ENCODE measurements at regions not wholly inside any gene's neighbourhood (a gene's known extent, or its start where the extent isn't known, plus 50 kb on each side); places are given as distances from the start of the nearest gene placed in this dataset.

GRCh38 chr2:41527525-41528323, 520.1 kb upstream of the PKDCC start:
- WGBS, 2 donors = 84 to 85% methylated on average over 6 of the region's 6 CpGs
- intact Hi-C loops (cut with DNase I) = no loop called here

GRCh38 chr2:41535575-41535974, 512.2 kb upstream of the PKDCC start:
- intact Hi-C loops (cut with DNase I) = no loop called here
- Histone ChIP-seq H3K9me3 (peaks cover 0 to 15% (median 0%) of the 10 kb centered on the region in 11 donors), H3K4me1 (peaks cover 0 to 10% (median 0%) of the 10 kb centered on the region in 9 donors), H3K27ac (no peak overlapping the region), H3K36me3 (no peaks in the 10 kb centered on the region), H3K4me3 (no peak overlapping the region), H3K27me3 (no peaks in the 10 kb centered on the region)
- 90 to 92% methylated on average over 3 of the region's 3 CpGs for WGBS, 2 donors
- TF ChIP-seq, protein P1, sequence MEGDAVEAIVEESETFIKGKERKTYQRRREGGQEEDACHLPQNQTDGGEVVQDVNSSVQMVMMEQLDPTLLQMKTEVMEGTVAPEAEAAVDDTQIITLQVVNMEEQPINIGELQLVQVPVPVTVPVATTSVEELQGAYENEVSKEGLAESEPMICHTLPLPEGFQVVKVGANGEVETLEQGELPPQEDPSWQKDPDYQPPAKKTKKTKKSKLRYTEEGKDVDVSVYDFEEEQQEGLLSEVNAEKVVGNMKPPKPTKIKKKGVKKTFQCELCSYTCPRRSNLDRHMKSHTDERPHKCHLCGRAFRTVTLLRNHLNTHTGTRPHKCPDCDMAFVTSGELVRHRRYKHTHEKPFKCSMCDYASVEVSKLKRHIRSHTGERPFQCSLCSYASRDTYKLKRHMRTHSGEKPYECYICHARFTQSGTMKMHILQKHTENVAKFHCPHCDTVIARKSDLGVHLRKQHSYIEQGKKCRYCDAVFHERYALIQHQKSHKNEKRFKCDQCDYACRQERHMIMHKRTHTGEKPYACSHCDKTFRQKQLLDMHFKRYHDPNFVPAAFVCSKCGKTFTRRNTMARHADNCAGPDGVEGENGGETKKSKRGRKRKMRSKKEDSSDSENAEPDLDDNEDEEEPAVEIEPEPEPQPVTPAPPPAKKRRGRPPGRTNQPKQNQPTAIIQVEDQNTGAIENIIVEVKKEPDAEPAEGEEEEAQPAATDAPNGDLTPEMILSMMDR (IDR thresholded peaks at IDR 0.05) = no peak
- no peak for DNase-seq
- ATAC-seq = no peak

More at GRCh38 chr2:41527525-41528323, 520.1 kb upstream of the PKDCC start:
- TF ChIP-seq, protein P1 (IDR thresholded peaks at IDR 0.05) = no peak
- Histone ChIP-seq H3K4me1 (no peaks in the 10 kb centered on the region), H3K36me3 (no peaks in the 10 kb centered on the region), H3K4me3 (no peak overlapping the region), H3K27ac (no peak overlapping the region), H3K27me3 (no peaks in the 10 kb centered on the region), H3K9me3 (peaks cover 0 to 7% (median 0%) of the 10 kb centered on the region in 11 donors)
- DNase-seq (no peak), ATAC-seq (no peak)

DNA sequence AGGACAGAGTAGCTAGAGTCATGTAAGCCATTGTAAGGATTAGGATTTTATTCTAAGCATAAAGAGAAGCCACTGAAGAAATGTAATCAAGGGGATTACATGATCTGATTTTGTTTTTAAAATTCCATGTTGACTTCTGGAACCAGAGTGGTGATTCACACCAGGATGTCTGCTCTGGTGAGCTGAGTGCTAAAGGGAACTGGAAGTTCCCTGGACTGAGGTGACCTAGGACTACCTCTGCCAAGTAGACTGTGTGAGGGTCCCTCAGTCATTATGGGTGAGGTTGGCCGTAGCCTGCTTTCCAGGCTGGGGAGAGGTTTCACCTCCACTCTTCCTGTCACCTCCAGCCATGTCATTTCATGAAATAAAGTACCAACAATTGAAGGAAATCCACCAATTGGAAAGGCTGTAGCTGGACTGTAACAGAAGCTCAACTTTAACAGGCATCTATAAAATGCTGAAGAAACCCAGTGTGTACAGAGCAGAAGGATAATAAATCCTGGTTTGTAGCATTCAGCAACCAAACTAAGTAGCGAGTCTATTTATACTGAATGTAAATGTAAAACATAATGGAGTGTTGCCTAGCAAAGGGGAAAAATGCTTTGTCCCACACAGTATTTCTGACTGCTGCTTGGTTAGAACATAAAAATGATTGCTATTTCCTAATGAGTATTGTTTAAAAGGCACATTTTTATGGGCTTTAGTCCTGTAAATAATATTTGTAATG, 507.4 kb upstream of the PKDCC start:
- H3K36me3 ChIP-seq = no peaks in the 10 kb centered on the region
- no peak overlapping the region for H3K4me3 ChIP-seq
- DNase-seq (no peak), ATAC-seq (peak in 2 of 8 donors; percentile 39 to 72)
- H3K9me3 ChIP-seq = peaks cover 0 to 7% (median 0%) of the 10 kb centered on the region in 11 donors
- peaks cover 0 to 15% (median 0%) of the 10 kb centered on the region in 9 donors for H3K4me1 ChIP-seq
- WGBS, 2 donors = 67 to 77% methylated on average over 2 of the region's 2 CpGs
- TF ChIP-seq, protein P1 (IDR thresholded peaks at IDR 0.05) = no peak
- peak overlapping the region in 1 of 10 donors; percentile 17 for H3K27ac ChIP-seq
- intact Hi-C loops (cut with DNase I) = no loop called here
- H3K27me3 ChIP-seq = no peaks in the 10 kb centered on the region

DNA sequence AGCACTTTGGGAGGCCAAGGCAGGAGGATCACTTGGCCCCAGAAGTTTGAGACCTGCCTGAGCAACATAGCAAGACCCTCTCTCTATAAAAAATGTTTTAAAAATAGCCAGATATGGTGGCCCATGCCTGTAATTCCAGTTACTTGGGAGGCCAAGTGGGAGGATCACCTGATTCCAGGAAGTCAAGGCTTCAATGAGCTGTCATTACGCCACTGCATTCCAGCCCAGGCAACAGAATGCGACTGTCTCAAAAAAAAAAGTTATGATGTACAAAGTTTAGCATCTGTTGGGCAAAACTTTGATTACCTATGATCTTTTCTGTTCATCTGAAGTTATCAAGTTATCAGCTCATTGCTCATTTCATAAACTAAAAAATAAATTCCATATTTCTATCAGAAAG, 504.1 kb upstream of the PKDCC start:
- Histone ChIP-seq H3K9me3 (no peaks in the 10 kb centered on the region), H3K27ac (no peak overlapping the region), H3K4me1 (peaks cover 0 to 15% (median 0%) of the 10 kb centered on the region in 9 donors), H3K36me3 (no peaks in the 10 kb centered on the region), H3K27me3 (no peaks in the 10 kb centered on the region), H3K4me3 (no peak overlapping the region)
- ATAC-seq (no peak), DNase-seq (no peak)
- TF ChIP-seq, protein P1 (IDR thresholded peaks at IDR 0.05) = no peak
- intact Hi-C loops (cut with DNase I) = no loop called here
- 94 to 96% methylated on average over 2 of the region's 2 CpGs for WGBS, 2 donors

Measured in heart right ventricle (tissue), 16 donors.